Right atrium auricular region (tissue), 2 donors: ENCODE measurements at regions not wholly inside any gene's neighbourhood (a gene's known extent, or its start where the extent isn't known, plus 50 kb on each side); places are given as distances from the start of the nearest gene placed in this dataset.

Source experiments
- DNase-seq: peaks from one replicate; pipeline ENCODE4 v3.0.0-alpha.2; 2019; ENCODE audit warnings: low spot score
- H3K27ac ChIP-seq, 2 donors: fragments of 200-600 bp; sonication (generic); 1 replicate in 1 of 2; 2 replicates in 1 of 2; pipeline ENCODE4 v1.5.1; 2016 to 2019
- H3K27me3 ChIP-seq, 2 donors: fragments of 200-600 bp; sonication (generic); one replicate each; pipeline versions ENCODE4 v1.5.1 to v1.6.0; 2017 to 2019
- H3K36me3 ChIP-seq: fragments of 200-600 bp; sonication (generic); one replicate; pipeline ENCODE4 v1.5.1; 2016
- H3K4me1 ChIP-seq, 2 donors: fragments of 200-600 bp; sonication (generic); one replicate each; pipeline versions ENCODE4 v1.5.1 to v1.6.0; 2017 to 2019
- H3K4me3 ChIP-seq, 2 donors: fragments of 200-600 bp; sonication (generic); 1 replicate in 1 of 2; 2 replicates in 1 of 2; pipeline ENCODE4 v1.5.1; 2017 to 2019; ENCODE audit warnings: mild to moderate bottlenecking in 1 of 2, moderate library complexity in 1 of 2
- H3K9me3 ChIP-seq, 2 donors: fragments of 200-600 bp; sonication (generic); one replicate each; pipeline ENCODE4 v1.5.1; 2019
- CTCF ChIP-seq, 2 donors: fragments of 200-600 bp; sonication (generic); IDR thresholded peaks; one replicate each; pipeline ENCODE4 v1.5.1; 2019; ENCODE audit warnings: antibody characterized with exemption in 2 of 2

GRCh38 chr14:87630846-87631245, 362.1 kb downstream of the GALC start:
- no peaks in the 10 kb centered on the region for H3K27me3 ChIP-seq
- no peak overlapping the region for H3K27ac ChIP-seq
- TF ChIP-seq CTCF (IDR thresholded peaks at IDR 0.05) = no peak
- H3K9me3 ChIP-seq = no peaks in the 10 kb centered on the region
- H3K4me3 ChIP-seq = no peak overlapping the region
- peaks cover 0 to 8% of the 10 kb centered on the region in 2 donors for H3K4me1 ChIP-seq
- no peaks in the 10 kb centered on the region for H3K36me3 ChIP-seq
- no peak for DNase-seq

DNA sequence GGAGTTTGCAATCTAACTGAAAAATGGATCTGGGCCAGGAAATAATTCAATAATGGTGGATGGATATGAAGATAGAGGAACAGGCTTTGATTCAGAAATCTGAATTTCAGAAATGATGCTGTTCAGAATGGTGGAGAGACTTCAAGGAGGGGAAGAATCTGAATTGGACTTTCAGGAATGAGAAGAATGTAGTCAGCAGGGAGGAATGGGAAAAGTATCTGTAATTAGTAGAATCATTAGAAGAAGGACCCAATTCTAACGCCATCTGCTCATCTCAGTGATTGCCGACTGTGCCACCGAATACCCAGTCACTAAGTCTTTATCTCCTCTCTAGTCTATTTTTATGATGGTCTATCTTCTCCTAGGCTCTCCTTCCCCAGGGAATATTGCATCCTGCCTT, 363.2 kb downstream of the GALC start:
- no peak overlapping the region for H3K27ac ChIP-seq
- no peak for TF ChIP-seq CTCF (IDR thresholded peaks at IDR 0.05)
- no peaks in the 10 kb centered on the region for H3K27me3 ChIP-seq
- no peaks in the 10 kb centered on the region for H3K36me3 ChIP-seq
- no peak for DNase-seq
- H3K9me3 ChIP-seq = no peaks in the 10 kb centered on the region
- H3K4me1 ChIP-seq = peaks cover 0 to 8% of the 10 kb centered on the region in 2 donors
- no peak overlapping the region for H3K4me3 ChIP-seq

DNA sequence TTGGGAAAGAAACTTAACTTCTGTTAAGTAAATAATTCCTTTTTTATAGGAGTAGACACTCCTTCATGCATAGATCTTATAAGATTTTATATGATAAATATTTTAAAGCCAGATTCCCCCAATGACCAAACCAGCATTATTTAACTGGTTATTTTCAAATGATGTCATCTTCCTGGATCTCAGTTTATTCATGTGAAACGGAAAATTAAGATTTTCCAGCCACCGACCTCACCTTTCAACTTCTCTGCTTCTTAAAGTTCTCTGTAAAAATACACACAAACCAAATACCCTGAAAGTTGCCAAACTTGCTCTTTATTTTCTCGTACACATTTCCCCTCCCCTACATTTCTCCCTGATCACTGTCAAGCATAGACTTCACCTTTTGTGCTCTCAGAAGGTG, 364.2 kb downstream of the GALC start:
- peaks cover 0 to 8% of the 10 kb centered on the region in 2 donors for H3K4me1 ChIP-seq
- no peaks in the 10 kb centered on the region for H3K36me3 ChIP-seq
- TF ChIP-seq CTCF (IDR thresholded peaks at IDR 0.05) = no peak
- no peaks in the 10 kb centered on the region for H3K27me3 ChIP-seq
- no peak for DNase-seq
- no peak overlapping the region for H3K4me3 ChIP-seq
- no peaks in the 10 kb centered on the region for H3K9me3 ChIP-seq
- H3K27ac ChIP-seq = peak overlapping the region in 1 of 2 donors; percentile 55

GRCh38 chr14:87628129-87628528, 364.9 kb downstream of the GALC start:
- no peaks in the 10 kb centered on the region for H3K36me3 ChIP-seq
- peak; percentile 68 for DNase-seq
- no peak for TF ChIP-seq CTCF (IDR thresholded peaks at IDR 0.05)
- no peaks in the 10 kb centered on the region for H3K9me3 ChIP-seq
- H3K27ac ChIP-seq = peak overlapping the region in 1 of 2 donors; percentile 55
- H3K4me3 ChIP-seq = no peak overlapping the region
- H3K4me1 ChIP-seq = peaks cover 0 to 8% of the 10 kb centered on the region in 2 donors
- H3K27me3 ChIP-seq = no peaks in the 10 kb centered on the region

GRCh38 chr14:87626266-87626665, 366.7 kb downstream of the GALC start:
- no peaks in the 10 kb centered on the region for H3K27me3 ChIP-seq
- no peak for TF ChIP-seq CTCF (IDR thresholded peaks at IDR 0.05)
- peaks cover 0 to 8% of the 10 kb centered on the region in 2 donors for H3K4me1 ChIP-seq
- DNase-seq = no peak
- H3K27ac ChIP-seq = no peak overlapping the region
- no peaks in the 10 kb centered on the region for H3K36me3 ChIP-seq
- H3K9me3 ChIP-seq = peaks cover 0 to 6% of the 10 kb centered on the region in 2 donors
- no peak overlapping the region for H3K4me3 ChIP-seq

DNA sequence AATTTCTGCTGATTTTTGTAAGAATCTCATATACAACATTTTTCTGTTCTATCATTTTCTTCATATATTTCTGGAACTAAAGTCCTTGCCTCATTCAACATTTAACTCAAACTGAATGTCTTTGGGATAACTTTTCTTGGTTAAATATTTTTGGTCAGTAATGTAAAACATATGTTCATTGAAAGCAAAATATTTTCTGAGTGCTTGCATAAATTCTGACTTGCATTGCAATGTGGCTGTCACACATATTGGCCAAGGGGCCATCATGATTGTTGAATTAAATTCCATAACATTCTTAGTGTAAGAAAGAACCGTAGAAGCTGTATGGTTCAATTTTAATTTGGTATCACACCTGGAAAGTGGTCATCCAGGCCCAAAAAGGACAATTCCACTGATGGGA, 369.4 kb downstream of the GALC start:
- peaks cover 0 to 8% of the 10 kb centered on the region in 2 donors for H3K4me1 ChIP-seq
- DNase-seq = no peak
- no peaks in the 10 kb centered on the region for H3K36me3 ChIP-seq
- TF ChIP-seq CTCF (IDR thresholded peaks at IDR 0.05) = no peak
- peaks cover 0 to 9% of the 10 kb centered on the region in 2 donors for H3K9me3 ChIP-seq
- H3K4me3 ChIP-seq = no peak overlapping the region
- H3K27ac ChIP-seq = no peak overlapping the region
- no peaks in the 10 kb centered on the region for H3K27me3 ChIP-seq
